HEK293 (cell line): ENCODE measurements at regions not wholly inside any gene's neighbourhood (a gene's known extent, or its start where the extent isn't known, plus 50 kb on each side); places are given as distances from the start of the nearest gene placed in this dataset.

Experiments used
- CTCF ChIA-PET: fragments of 350-600 bp; formaldehyde crosslinking; extraction: SDS; loops from one replicate; lab custom pipeline; 2021; ENCODE audit warnings: antibody characterized with exemption; lab: Yijun Ruan, JAX
- POLR2A ChIA-PET: fragments of 300-600 bp; formaldehyde crosslinking; extraction: SDS; loops from one replicate; lab custom pipeline; 2020; ENCODE audit warnings: antibody characterized with exemption, inconsistent platforms; lab: Yijun Ruan, JAX
- H3K27ac ChIP-seq: fragments of 200-500 bp; sonication (Bioruptor generic); 2 replicates; pipeline ENCODE4 v1.5.1; 2014; ENCODE audit warnings: low read depth, low read length, control low read depth, inconsistent platforms; ENCODE audit errors: extremely low read depth
- H3K36me3 ChIP-seq, 2 experiments: fragments of 200-500 bp in 1 of 2; sonication (Bioruptor generic) in 1 of 2; 1 replicate in 1 of 2; 2 replicates in 1 of 2; pipeline ENCODE4 v1.5.1; 2014 to 2017; ENCODE audit warnings: inconsistent platforms in 2 of 2, low read length in 2 of 2; ENCODE audit not compliant: control insufficient read depth in 2 of 2, insufficient read depth in 1 of 2
- H3K4me1 ChIP-seq: fragments of 200-500 bp; sonication (Bioruptor generic); 2 replicates; pipeline ENCODE4 v1.5.1; 2014; ENCODE audit warnings: mild to moderate bottlenecking, low read length, inconsistent platforms; ENCODE audit not compliant: control insufficient read depth, insufficient read depth
- H3K4me3 ChIP-seq: 2 replicates; pipeline ENCODE4 v1.5.1; 2011; ENCODE audit warnings: low read depth, mild to moderate bottlenecking, control low read depth, low read length, moderate library complexity
- H3K9me3 ChIP-seq: fragments of 200-500 bp; sonication (Bioruptor generic); 2 replicates; pipeline ENCODE4 v1.5.1; 2014; ENCODE audit warnings: low read depth, low read length, inconsistent platforms; ENCODE audit not compliant: control insufficient read depth, insufficient read depth
- BCL11A ChIP-seq: fragments of 450-650 bp; formaldehyde crosslinking; IDR thresholded peaks from 2 replicates; pipeline ENCODE4 v1.5.1; 2016; ENCODE audit warnings: low read depth, missing biosample characterization, missing genetic modification characterization
- GLIS1 ChIP-seq: fragments of 450-650 bp; formaldehyde crosslinking; IDR thresholded peaks from 2 replicates; pipeline ENCODE4 v1.5.1; 2016; ENCODE audit warnings: missing biosample characterization, missing genetic modification characterization
- HOXD13 ChIP-seq: sonication (generic); formaldehyde crosslinking; IDR thresholded peaks from 2 replicates; pipeline ENCODE4 v1.8.0; 2022; ENCODE audit warnings: missing genetic modification reagents, borderline replicate concordance
- OSR2 ChIP-seq: fragments of 450-650 bp; formaldehyde crosslinking; IDR thresholded peaks from 2 replicates; pipeline ENCODE4 v1.5.1; 2016; ENCODE audit warnings: missing biosample characterization, missing genetic modification characterization
- TRIM28 ChIP-seq: IDR thresholded peaks from 2 replicates; pipeline ENCODE4 v1.6.1; 2011; ENCODE audit warnings: low read length, control low read depth, borderline replicate concordance
- WT1 ChIP-seq: fragments of 450-650 bp; formaldehyde crosslinking; IDR thresholded peaks from 2 replicates; pipeline ENCODE4 v1.5.1; 2016; ENCODE audit warnings: missing biosample characterization, missing genetic modification characterization
- ZBTB8A ChIP-seq: fragments of 450-650 bp; formaldehyde crosslinking; IDR thresholded peaks from 2 replicates; pipeline ENCODE4 v1.5.1; 2016; ENCODE audit warnings: missing biosample characterization, missing genetic modification characterization
- ZNF138 ChIP-seq: fragments of 450-650 bp; formaldehyde crosslinking; IDR thresholded peaks from 2 replicates; pipeline ENCODE4 v1.5.1; 2016; ENCODE audit warnings: missing biosample characterization, missing genetic modification characterization, borderline replicate concordance
- ZNF433 ChIP-seq: fragments of 450-650 bp; formaldehyde crosslinking; IDR thresholded peaks from 2 replicates; pipeline ENCODE4 v1.5.1; 2016; ENCODE audit warnings: missing biosample characterization, missing genetic modification characterization, low read depth
- ZNF558 ChIP-seq: fragments of 450-650 bp; formaldehyde crosslinking; IDR thresholded peaks from 2 replicates; pipeline ENCODE4 v1.5.1; 2016; ENCODE audit warnings: missing biosample characterization, missing genetic modification characterization
- ZNF792 ChIP-seq: fragments of 450-650 bp; formaldehyde crosslinking; IDR thresholded peaks from 2 replicates; pipeline ENCODE4 v1.5.1; 2016; ENCODE audit warnings: missing biosample characterization, missing genetic modification characterization
- TF ChIP-seq, protein P1 (sequence below): fragments of 450-650 bp; formaldehyde crosslinking; IDR thresholded peaks from 2 replicates; pipeline ENCODE4 v1.5.1; 2016; ENCODE audit warnings: missing biosample characterization, missing genetic modification characterization, low read depth
- TF ChIP-seq, protein P2 (sequence below): fragments of 450-650 bp; formaldehyde crosslinking; IDR thresholded peaks from 2 replicates; pipeline ENCODE4 v1.5.1; 2016; ENCODE audit warnings: missing biosample characterization, missing genetic modification characterization
- TF ChIP-seq, protein P3 (sequence below): fragments of 450-650 bp; formaldehyde crosslinking; IDR thresholded peaks from 2 replicates; pipeline ENCODE4 v1.5.1; 2016; ENCODE audit warnings: missing biosample characterization, missing genetic modification characterization, borderline replicate concordance
- TF ChIP-seq, protein P4 (sequence below): fragments of 450-650 bp; formaldehyde crosslinking; IDR thresholded peaks from 2 replicates; pipeline ENCODE4 v1.5.1; 2017; ENCODE audit warnings: missing biosample characterization, missing genetic modification characterization

DNA sequence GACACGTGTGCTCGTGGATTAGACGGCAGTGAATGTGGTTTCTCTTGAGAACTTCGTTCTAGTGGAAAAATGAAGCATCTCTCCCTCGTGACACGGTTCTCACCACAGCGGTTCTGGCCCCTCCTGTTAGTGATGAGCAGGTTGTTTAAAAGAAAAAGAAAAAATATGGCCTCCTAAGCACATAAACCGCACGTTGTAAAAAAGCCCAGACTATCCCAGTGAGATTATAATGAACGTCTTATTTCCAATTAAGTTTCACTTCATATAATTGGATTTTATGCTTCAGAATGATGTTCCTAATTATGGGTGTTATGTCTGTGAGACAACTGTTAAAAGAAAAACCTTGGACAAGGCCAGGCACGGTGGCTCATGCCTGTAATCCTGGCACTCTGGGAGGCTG, 74.5 kb upstream of the FRMD1 start:
- Histone ChIP-seq H3K4me3 (no peak overlapping the region), H3K36me3 (no peaks in the 10 kb centered on the region), H3K4me1 (peaks cover 4% of the 10 kb centered on the region), H3K27ac (no peak overlapping the region), H3K9me3 (no peaks in the 10 kb centered on the region)
- ChIA-PET CTCF (interaction anchor here (0.6 to 4.2 kb wide), 5 partner anchors 8 to 202 kb away, joined by 3 to 20 read pairs (median 3); no protein-coding TSS in a partner anchor), POLR2A (no interaction called here)
- no peak for TF ChIP-seq BCL11A (tag by site-specific recombination)
- no peak for TF ChIP-seq ZNF433 (tag by site-specific recombination)
- TF ChIP-seq OSR2 (tag by site-specific recombination) = no peak
- no peak for TF ChIP-seq ZNF558 (tag by site-specific recombination)
- TF ChIP-seq GLIS1 (tag by site-specific recombination) = no peak
- TF ChIP-seq, protein P1, sequence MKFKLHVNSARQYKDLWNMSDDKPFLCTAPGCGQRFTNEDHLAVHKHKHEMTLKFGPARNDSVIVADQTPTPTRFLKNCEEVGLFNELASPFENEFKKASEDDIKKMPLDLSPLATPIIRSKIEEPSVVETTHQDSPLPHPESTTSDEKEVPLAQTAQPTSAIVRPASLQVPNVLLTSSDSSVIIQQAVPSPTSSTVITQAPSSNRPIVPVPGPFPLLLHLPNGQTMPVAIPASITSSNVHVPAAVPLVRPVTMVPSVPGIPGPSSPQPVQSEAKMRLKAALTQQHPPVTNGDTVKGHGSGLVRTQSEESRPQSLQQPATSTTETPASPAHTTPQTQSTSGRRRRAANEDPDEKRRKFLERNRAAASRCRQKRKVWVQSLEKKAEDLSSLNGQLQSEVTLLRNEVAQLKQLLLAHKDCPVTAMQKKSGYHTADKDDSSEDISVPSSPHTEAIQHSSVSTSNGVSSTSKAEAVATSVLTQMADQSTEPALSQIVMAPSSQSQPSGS (tag by site-specific recombination) = no peak
- no peak for TF ChIP-seq ZNF138 (tag by site-specific recombination)
- TF ChIP-seq WT1 = no peak

DNA sequence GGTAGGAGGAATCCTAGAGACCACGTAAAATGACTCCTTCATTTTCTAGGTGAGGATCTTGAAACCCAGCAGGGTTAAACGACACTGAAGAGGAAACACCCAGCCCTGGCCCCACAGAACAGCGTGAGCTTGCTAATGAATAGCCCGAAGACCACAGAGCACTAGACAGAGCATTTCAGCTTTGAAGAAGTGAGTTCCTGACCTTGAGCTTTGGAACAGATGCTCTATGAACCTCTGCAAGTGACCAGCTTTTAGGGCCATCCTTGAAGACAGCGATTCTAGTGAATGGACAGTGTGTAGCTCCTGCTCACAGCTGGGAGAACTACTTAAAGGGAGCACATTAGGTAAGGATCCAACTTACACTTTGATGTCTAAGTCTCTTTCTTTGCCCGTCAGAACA, 74.0 kb upstream of the FRMD1 start:
- Histone ChIP-seq H3K36me3 (no peaks in the 10 kb centered on the region), H3K4me3 (no peak overlapping the region), H3K4me1 (peaks cover 4% of the 10 kb centered on the region), H3K9me3 (no peaks in the 10 kb centered on the region), H3K27ac (no peak overlapping the region)
- CTCF ChIA-PET = interaction anchor here (0.6 to 4.2 kb wide), 6 partner anchors 21 to 217 kb away, joined by 3 to 20 read pairs (median 3); no protein-coding TSS in a partner anchor
- TF ChIP-seq TRIM28 (0 out of 2 replicates have a peak, but pooled peaks have one; percentile 31), ZBTB8A (no peak), HOXD13 (CRISPR knock-in tag) (no peak), BCL11A (tag by site-specific recombination) (no peak), ZNF792 (no peak)
- TF ChIP-seq, protein P2, sequence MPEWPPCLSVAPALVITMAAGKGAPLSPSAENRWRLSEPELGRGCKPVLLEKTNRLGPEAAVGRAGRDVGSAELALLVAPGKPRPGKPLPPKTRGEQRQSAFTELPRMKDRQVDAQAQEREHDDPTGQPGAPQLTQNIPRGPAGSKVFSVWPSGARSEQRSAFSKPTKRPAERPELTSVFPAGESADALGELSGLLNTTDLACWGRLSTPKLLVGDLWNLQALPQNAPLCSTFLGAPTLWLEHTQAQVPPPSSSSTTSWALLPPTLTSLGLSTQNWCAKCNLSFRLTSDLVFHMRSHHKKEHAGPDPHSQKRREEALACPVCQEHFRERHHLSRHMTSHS = no peak
- TF ChIP-seq, protein P3, sequence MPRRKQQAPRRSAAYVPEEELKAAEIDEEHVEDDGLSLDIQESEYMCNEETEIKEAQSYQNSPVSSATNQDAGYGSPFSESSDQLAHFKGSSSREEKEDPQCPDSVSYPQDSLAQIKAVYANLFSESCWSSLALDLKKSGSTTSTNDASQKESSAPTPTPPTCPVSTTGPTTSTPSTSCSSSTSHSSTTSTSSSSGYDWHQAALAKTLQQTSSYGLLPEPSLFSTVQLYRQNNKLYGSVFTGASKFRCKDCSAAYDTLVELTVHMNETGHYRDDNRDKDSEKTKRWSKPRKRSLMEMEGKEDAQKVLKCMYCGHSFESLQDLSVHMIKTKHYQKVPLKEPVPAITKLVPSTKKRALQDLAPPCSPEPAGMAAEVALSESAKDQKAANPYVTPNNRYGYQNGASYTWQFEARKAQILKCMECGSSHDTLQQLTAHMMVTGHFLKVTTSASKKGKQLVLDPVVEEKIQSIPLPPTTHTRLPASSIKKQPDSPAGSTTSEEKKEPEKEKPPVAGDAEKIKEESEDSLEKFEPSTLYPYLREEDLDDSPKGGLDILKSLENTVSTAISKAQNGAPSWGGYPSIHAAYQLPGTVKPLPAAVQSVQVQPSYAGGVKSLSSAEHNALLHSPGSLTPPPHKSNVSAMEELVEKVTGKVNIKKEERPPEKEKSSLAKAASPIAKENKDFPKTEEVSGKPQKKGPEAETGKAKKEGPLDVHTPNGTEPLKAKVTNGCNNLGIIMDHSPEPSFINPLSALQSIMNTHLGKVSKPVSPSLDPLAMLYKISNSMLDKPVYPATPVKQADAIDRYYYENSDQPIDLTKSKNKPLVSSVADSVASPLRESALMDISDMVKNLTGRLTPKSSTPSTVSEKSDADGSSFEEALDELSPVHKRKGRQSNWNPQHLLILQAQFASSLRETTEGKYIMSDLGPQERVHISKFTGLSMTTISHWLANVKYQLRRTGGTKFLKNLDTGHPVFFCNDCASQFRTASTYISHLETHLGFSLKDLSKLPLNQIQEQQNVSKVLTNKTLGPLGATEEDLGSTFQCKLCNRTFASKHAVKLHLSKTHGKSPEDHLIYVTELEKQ (tag by site-specific recombination) = no peak
- TF ChIP-seq, protein P4, sequence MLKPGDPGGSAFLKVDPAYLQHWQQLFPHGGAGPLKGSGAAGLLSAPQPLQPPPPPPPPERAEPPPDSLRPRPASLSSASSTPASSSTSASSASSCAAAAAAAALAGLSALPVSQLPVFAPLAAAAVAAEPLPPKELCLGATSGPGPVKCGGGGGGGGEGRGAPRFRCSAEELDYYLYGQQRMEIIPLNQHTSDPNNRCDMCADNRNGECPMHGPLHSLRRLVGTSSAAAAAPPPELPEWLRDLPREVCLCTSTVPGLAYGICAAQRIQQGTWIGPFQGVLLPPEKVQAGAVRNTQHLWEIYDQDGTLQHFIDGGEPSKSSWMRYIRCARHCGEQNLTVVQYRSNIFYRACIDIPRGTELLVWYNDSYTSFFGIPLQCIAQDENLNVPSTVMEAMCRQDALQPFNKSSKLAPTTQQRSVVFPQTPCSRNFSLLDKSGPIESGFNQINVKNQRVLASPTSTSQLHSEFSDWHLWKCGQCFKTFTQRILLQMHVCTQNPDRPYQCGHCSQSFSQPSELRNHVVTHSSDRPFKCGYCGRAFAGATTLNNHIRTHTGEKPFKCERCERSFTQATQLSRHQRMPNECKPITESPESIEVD (tag by site-specific recombination) = no peak
- POLR2A ChIA-PET = no interaction called here
